WTC11 (cell line): ENCODE measurements at regions not wholly inside any gene's neighbourhood (a gene's known extent, or its start where the extent isn't known, plus 50 kb on each side); places are given as distances from the start of the nearest gene placed in this dataset.
"Not testable (repeated sequence)": the region's sequence is repeated elsewhere in the genome, so short reads cannot be mapped to it uniquely, and the experiment has no call there.

ENCODE experiments used
- ZNF423 ChIP-seq: fragments of 250-450 bp; sonication (Bioruptor Pico); IDR thresholded peaks from 2 replicates; pipeline ENCODE4 v2.1.2; 2022; ENCODE audit warnings: mild to moderate bottlenecking, moderate library complexity
- TF ChIP-seq, protein P1 (sequence below): fragments of 200-600 bp; IDR thresholded peaks from 2 replicates; pipeline ENCODE4 v1.8.0; 2022; ENCODE audit warnings: antibody characterized with exemption

GRCh38 chr18:34516355-34516754 lies 193.7 kb upstream of the DTNA start:
- TF ChIP-seq, protein P1, sequence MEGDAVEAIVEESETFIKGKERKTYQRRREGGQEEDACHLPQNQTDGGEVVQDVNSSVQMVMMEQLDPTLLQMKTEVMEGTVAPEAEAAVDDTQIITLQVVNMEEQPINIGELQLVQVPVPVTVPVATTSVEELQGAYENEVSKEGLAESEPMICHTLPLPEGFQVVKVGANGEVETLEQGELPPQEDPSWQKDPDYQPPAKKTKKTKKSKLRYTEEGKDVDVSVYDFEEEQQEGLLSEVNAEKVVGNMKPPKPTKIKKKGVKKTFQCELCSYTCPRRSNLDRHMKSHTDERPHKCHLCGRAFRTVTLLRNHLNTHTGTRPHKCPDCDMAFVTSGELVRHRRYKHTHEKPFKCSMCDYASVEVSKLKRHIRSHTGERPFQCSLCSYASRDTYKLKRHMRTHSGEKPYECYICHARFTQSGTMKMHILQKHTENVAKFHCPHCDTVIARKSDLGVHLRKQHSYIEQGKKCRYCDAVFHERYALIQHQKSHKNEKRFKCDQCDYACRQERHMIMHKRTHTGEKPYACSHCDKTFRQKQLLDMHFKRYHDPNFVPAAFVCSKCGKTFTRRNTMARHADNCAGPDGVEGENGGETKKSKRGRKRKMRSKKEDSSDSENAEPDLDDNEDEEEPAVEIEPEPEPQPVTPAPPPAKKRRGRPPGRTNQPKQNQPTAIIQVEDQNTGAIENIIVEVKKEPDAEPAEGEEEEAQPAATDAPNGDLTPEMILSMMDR = not testable (repeated sequence)
- not testable (repeated sequence) for TF ChIP-seq ZNF423
